ENCODE measurements at regions not wholly inside any gene's neighbourhood (a gene's known extent, or its start where the extent isn't known, plus 50 kb on each side); places are given as distances from the start of the nearest gene placed in this dataset.

- POLR2A ChIA-PET: no interaction called here
- no peaks in the 10 kb centered on the region for H3K9me3 ChIP-seq (ENCODE audit: control insufficient read depth, insufficient read depth, low read depth, low read length)
- CTCF ChIA-PET: no interaction called here
- H3K4me1 ChIP-seq (ENCODE audit: control insufficient read depth, insufficient read depth, low read length): no peaks in the 10 kb centered on the region
- TF ChIP-seq ZNF214 (tag by site-specific recombination; IDR thresholded peaks at IDR 0.05; ENCODE audit: borderline replicate concordance): no peak
- no peak for TF ChIP-seq ZSCAN18 (tag by site-specific recombination; IDR thresholded peaks at IDR 0.05)
- TF ChIP-seq KLF7 (tag by site-specific recombination; IDR thresholded peaks at IDR 0.05; ENCODE audit: borderline replicate concordance): no peak
- no peak for TF ChIP-seq ZNF785 (tag by site-specific recombination; IDR thresholded peaks at IDR 0.05)
- TF ChIP-seq RBAK (tag by site-specific recombination; IDR thresholded peaks at IDR 0.05): no peak
- TF ChIP-seq ZSCAN30 (tag by site-specific recombination; IDR thresholded peaks at IDR 0.05): no peak
- TF ChIP-seq ZNF777 (tag by site-specific recombination; IDR thresholded peaks at IDR 0.05; ENCODE audit: borderline replicate concordance): no peak
- no peak for TF ChIP-seq ZNF626 (tag by site-specific recombination; IDR thresholded peaks at IDR 0.05)
- no peak for TF ChIP-seq FEZF1 (tag by site-specific recombination; IDR thresholded peaks at IDR 0.05)
- TF ChIP-seq ZNF26 (tag by site-specific recombination; IDR thresholded peaks at IDR 0.05): no peak
- TF ChIP-seq ZNF610 (tag by site-specific recombination; IDR thresholded peaks at IDR 0.05; ENCODE audit: borderline replicate concordance): no peak
- TF ChIP-seq OVOL3 (tag by site-specific recombination; IDR thresholded peaks at IDR 0.05): no peak
- no peak overlapping the region for H3K4me3 ChIP-seq (ENCODE audit: low read depth, low read length)
- no peaks in the 10 kb centered on the region for H3K36me3 ChIP-seq (ENCODE audit: control insufficient read depth in 2 of 2, insufficient read depth in 1 of 2, low read length in 2 of 2)
- no peak overlapping the region for H3K27ac ChIP-seq (ENCODE audit: extremely low read depth, low read depth, low read length)
These were observed 1631.5 kb upstream of the LRRTM3 start for GRCh38 chr10:65294329-65294728.

GRCh38 chr10:65301181-65301580 is 1624.7 kb upstream of the LRRTM3 start:
- Histone ChIP-seq H3K36me3 (ENCODE audit: control insufficient read depth in 2 of 2, insufficient read depth in 1 of 2, low read length in 2 of 2) (no peaks in the 10 kb centered on the region), H3K4me1 (ENCODE audit: control insufficient read depth, insufficient read depth, low read length) (no peaks in the 10 kb centered on the region), H3K27ac (ENCODE audit: extremely low read depth, low read depth, low read length) (no peak overlapping the region), H3K9me3 (ENCODE audit: control insufficient read depth, insufficient read depth, low read depth, low read length) (no peaks in the 10 kb centered on the region), H3K4me3 (ENCODE audit: low read depth, low read length) (no peak overlapping the region)
- POLR2A ChIA-PET: no interaction called here
- CTCF ChIA-PET: no interaction called here
- TF ChIP-seq GLIS1 (tag by site-specific recombination; IDR thresholded peaks at IDR 0.05) (no peak), OSR2 (tag by site-specific recombination; IDR thresholded peaks at IDR 0.05) (no peak)

- Histone ChIP-seq H3K27ac (ENCODE audit: extremely low read depth, low read depth, low read length) (no peak overlapping the region), H3K9me3 (ENCODE audit: control insufficient read depth, insufficient read depth, low read depth, low read length) (no peaks in the 10 kb centered on the region), H3K4me1 (ENCODE audit: control insufficient read depth, insufficient read depth, low read length) (no peaks in the 10 kb centered on the region), H3K36me3 (ENCODE audit: control insufficient read depth in 2 of 2, insufficient read depth in 1 of 2, low read length in 2 of 2) (no peaks in the 10 kb centered on the region), H3K4me3 (ENCODE audit: low read depth, low read length) (no peak overlapping the region)
- POLR2A ChIA-PET: no interaction called here
- no peak for TF ChIP-seq SETDB1 (IDR thresholded peaks at IDR 0.05; ENCODE audit: insufficient read length, low read length)
- no peak for TF ChIP-seq FEZF1 (tag by site-specific recombination; IDR thresholded peaks at IDR 0.05)
- no peak for TF ChIP-seq SP3 (tag by site-specific recombination; IDR thresholded peaks at IDR 0.05)
- TF ChIP-seq ZNF791 (tag by site-specific recombination; IDR thresholded peaks at IDR 0.05): no peak
- CTCF ChIA-PET: no interaction called here
These were observed 1619.6 kb upstream of the LRRTM3 start for GRCh38 chr10:65306201-65306600.

GRCh38 chr10:65312876-65313275 is 1613.0 kb upstream of the LRRTM3 start:
- ChIA-PET POLR2A (no interaction called here), CTCF (no interaction called here)
- TF ChIP-seq ZNF645 (tag by site-specific recombination; IDR thresholded peaks at IDR 0.05) (no peak), KLF9 (tag by site-specific recombination; IDR thresholded peaks at IDR 0.05; ENCODE audit: low read depth) (no peak), ZNF175 (tag by site-specific recombination; IDR thresholded peaks at IDR 0.05) (no peak), GLI2 (tag by site-specific recombination; IDR thresholded peaks at IDR 0.05; ENCODE audit: borderline replicate concordance, low read depth) (no peak), ZNF423 (tag by site-specific recombination; IDR thresholded peaks at IDR 0.05) (no peak)
- no peaks in the 10 kb centered on the region for H3K36me3 ChIP-seq (ENCODE audit: control insufficient read depth in 2 of 2, insufficient read depth in 1 of 2, low read length in 2 of 2)
- no peaks in the 10 kb centered on the region for H3K4me1 ChIP-seq (ENCODE audit: control insufficient read depth, insufficient read depth, low read length)
- H3K27ac ChIP-seq (ENCODE audit: extremely low read depth, low read depth, low read length): no peak overlapping the region
- H3K9me3 ChIP-seq (ENCODE audit: control insufficient read depth, insufficient read depth, low read depth, low read length): no peaks in the 10 kb centered on the region
- H3K4me3 ChIP-seq (ENCODE audit: low read depth, low read length): no peak overlapping the region
